ENCODE measurements at regions not wholly inside any gene's neighbourhood (a gene's known extent, or its start where the extent isn't known, plus 50 kb on each side); places are given as distances from the start of the nearest gene placed in this dataset.
"Not testable (repeated sequence)": the region's sequence is repeated elsewhere in the genome, so short reads cannot be mapped to it uniquely, and the experiment has no call there.

DNA sequence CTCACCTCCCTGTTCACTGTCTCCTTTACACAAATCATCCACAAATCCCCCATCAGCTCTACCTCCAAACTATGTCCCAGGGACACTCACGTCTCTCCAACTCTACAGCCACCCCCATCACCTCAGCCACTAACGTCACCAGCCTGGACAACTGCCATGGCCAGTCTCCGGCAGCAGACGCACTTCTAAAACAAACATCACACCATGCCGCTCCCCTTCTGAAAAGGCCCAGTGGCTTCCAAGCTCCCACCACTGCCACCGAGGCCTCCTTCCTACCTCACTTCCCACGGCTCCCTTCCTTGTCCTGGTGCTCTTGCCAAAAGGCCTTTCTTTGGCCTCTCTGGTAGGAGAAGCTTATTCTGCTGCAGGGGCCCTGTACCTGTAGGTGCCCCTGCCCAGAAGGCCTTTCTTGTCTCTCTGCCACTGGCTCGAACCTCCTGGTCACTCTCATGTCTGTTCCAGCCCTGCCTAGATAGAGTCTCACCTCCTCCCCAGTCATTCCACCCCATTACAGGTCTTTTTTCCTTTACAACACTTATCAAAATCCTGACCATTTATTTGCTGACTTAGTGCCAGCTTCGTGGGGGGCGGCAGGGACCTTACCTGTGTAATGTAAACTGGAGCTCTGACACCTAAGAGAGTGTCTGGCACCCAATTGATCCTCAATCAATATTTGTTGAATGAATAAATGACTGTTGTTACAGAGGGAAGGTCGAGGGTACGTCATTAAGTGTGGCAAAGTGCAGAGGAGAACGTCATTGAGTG, 304.2 kb downstream of the GOLGA6L6 start:
- not testable (repeated sequence) for DNase-seq (ENCODE audit: low read depth)

DNA sequence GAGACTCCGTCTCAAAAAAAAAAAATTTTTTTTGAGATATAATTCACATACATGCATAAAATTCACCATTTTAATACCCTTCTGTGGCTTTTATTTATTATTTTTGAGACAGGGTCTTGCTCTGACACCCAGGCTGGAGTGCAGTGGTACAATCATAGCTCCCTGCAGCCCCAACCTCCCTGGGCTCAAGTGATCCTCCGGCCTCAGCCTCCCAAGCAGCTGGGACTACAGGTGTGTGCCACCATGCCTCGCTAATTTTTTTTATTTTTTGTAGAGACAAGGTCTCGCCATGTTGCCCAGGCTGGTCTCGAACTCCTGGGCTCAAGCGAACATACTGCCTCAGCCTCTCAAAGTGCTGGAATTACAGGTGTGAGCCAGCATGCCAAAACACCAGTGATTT, 305.9 kb downstream of the GOLGA6L6 start:
- DNase-seq (ENCODE audit: low read depth): not testable (repeated sequence)

DNA sequence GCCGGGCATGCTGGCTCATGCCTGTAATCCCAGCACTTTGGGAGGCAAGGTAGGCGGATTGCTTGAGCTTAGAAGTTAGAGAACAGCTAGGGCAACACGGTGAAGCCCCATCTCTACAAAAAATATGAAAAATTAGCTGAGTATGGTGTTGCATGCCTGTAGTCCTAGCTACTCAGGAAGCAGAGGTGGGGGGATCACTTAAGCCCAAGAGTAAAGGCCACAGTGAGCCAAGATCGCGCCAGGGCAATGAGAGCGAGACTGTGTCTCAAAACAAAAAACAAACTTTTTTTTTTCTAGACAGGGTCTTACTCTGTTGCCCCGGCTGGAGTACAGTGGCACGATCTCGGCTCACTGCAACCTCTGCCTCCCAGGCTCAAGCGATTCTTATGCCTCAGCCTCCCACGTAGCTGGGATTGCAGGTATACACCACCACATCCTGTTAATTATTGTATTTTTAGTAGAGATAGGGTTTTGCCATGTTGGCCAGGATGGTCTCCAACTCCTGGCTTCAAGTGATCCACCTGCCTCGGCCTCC, 307.5 kb downstream of the GOLGA6L6 start:
- DNase-seq (ENCODE audit: low read depth): not testable (repeated sequence)

DNA sequence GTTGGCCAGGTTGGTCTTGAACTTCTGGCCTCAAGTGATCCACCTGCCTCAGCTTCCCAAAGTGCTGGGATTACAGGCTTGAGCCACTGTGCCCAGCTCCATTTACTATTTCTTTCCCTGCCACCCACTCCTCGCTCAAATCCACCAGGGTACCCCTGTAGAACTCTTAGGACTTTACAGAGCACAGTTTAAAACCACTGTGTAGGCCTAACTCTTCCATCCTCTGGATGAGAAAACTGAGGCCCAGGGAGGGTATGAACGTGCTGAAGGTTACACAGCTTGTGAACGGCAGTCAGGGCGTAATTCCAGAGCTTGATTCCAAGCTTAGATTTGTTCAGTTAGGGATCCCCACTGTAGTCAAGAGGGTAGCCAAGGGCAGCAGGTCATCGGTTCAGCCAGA, 309.1 kb downstream of the GOLGA6L6 start:
- DNase-seq (ENCODE audit: low read depth): not testable (repeated sequence)

DNA sequence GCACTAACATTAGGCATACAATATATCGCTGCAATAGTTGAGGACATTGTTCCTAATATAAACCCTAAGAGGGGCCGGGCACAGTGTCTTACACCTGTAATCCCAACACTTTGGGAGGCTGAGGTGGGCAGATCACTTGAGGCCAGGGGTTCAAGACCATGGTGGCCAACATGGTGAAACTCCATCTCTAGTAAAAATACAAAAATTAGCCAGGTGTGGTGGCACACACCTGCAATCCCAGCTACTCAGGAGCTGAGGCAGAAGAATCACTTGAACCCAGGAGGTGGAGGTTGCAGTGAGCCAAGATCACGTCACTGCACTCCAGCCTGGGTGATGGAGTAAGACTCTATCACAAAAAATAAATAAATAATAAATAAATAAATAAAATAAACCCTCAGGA, 310.9 kb downstream of the GOLGA6L6 start:
- DNase-seq (ENCODE audit: low read depth): not testable (repeated sequence)

DNA sequence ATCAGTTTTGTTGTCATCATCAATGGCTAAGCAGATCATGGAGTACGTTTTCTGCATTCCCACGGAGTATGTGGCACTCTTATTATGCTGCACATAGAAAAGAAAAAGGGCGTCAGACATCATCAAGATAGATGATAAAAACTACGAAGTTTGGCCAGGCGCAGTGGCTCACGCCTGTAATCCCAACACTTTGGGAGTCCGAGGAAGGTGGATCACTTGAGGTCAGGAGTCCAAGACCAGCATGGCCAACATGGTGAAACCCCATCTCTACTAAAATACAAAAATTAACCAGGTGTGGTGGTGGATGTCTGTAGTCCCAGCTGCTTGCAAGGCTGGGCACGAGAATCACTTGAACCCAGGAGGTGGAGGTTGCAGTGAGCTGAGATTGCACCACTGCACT, 312.8 kb downstream of the GOLGA6L6 start:
- not testable (repeated sequence) for DNase-seq (ENCODE audit: low read depth)

DNA sequence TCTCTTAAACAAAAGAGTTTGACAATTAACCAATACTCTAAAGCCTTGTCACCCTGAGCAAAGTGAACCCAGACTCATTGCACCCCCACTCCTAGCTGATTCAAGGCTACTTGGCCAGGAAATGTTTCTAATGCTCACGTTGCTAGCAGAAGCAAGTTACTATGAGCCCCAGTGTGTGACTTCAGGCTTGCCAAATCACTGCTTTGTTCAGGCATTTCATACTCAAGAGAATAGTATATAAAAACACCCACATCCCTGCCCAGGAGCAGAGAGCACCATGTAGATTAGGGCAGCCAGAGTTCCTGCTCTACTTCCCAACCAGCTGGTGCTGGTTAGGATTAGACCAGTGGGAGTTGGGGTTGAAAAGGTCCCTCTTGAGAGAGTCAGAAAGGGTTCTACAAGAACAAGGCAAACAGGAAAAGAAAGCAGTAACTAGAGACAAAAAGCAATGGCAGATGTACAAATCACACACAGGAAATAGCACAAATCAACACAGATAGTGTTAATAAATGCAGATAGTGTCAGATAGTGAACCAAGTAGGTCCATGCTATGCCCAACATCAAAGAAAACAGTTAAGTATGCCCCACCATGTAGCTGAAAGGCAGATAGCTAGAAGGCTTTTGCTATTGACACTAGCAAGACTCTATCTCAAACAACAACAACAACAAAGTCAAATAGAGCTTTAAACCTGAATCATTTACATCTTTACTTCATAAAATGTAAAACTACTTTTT, 314.3 kb downstream of the GOLGA6L6 start:
- not testable (repeated sequence) for DNase-seq (ENCODE audit: low read depth)

DNA sequence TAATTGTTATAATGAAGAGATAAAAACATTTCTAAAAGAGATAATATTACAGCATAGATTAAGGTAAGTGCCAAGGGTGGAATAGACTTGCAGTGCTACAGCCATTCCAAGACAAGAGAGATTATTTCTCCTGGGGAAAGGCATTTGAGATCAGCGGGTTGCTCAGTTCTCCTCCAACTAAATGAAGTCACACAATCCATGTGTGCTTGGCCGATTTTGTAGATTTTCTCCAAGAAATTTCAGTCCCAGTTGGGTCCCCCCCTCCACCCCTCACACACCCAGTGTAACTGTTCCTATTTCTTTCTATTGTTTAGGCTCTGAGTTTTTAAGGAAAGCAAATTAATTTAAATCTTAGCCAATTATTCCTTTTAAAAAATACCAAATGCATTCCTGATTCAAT, 315.1 kb downstream of the GOLGA6L6 start:
- not testable (repeated sequence) for DNase-seq (ENCODE audit: low read depth)

DNA sequence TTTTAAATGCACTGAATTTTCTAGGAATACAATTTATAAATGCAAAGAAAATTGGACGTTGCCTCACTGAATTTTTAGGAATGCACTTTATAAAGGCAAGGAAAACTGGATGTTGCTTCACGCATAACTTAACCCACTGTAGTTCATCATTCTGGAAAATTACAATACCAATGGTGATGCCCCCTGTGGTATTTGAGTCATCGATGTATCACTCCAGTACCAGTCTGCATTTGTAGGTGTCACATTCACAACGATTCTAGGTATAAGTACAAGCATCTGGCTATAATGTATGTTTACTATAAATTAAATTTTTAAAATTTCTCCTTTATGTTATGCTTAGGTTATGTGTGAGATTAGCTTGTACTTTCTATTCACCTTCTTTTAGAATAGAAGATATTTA, 320.5 kb downstream of the GOLGA6L6 start:
- not testable (repeated sequence) for DNase-seq (ENCODE audit: low read depth)

DNA sequence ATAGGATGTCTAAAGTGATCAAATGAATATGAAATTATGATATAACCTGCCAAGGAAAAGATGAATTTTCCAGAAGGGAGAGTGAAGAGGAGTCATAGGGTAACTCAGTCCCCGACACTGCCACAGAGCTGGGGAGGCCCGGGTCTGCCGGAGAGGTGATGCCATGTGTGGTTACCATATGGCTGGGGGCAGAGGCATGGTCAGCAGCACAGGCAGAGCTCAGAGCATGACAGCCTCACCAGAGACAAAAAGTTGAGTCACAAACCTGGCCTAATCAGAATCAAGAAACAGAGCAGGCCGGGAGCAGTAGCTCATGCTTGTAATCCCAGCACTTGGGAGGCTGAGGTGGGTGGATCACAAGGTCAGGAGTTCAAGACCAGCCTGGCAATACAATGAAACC, 322.4 kb downstream of the GOLGA6L6 start:
- DNase-seq (ENCODE audit: low read depth): not testable (repeated sequence)

DNA sequence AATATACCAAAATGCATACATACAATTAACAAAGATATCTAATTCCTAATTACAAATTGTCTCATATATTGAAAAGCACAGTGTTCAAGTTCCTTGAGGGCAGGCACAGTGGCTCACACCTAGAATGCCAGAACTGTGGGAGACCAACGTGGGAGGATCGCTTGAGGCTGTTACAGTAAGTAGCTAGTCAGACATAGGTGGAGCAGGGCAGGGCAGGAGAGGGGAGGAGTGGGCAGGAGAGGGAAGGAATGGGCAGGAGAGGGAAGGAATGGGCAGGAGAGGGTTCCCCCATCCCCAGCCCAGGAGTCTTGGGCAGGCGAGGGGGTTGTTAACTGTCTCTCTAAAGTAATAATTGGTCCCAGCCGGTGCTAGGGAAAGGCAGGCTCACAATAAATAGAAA, 325.9 kb downstream of the GOLGA6L6 start:
- DNase-seq (ENCODE audit: low read depth): not testable (repeated sequence)

DNA sequence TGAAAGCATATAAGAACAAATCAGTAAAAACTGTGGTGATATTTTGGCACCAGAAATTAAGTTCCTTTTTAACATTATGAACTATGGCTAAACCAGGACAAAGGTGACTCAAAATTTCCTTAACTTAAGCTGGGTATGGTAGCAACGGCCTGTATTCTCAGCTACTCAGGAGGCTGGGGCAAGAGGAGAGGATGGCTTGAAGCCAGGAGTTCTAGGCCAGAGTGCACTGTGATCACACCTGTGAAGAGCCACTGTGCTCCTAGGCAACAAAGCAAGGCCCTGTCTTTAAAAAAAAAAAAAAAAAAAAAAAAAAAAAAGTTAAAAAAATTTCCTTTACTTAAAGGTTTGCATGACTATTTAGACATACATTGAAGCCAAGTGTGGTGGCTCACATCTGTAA, 327.5 kb downstream of the GOLGA6L6 start:
- not testable (repeated sequence) for DNase-seq (ENCODE audit: low read depth)

DNA sequence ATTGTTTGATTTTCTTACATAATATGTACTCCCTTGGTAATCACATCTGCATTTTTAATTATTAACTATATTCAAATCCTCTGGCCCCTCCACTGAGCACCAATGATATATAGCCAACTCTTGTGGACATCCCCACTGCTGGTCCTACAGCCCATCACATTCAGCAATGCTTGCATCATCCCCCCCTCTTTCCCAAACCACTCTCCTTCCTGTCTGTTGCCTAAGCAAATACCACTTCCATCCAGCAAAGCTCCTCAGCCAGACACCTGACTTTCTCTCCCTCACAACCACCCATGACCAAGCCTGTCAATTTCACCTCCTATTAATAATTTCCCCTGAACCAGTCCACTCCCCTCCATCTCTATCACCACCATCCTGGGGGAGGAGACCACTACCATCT, 330.1 kb downstream of the GOLGA6L6 start:
- not testable (repeated sequence) for DNase-seq (ENCODE audit: low read depth)

DNA sequence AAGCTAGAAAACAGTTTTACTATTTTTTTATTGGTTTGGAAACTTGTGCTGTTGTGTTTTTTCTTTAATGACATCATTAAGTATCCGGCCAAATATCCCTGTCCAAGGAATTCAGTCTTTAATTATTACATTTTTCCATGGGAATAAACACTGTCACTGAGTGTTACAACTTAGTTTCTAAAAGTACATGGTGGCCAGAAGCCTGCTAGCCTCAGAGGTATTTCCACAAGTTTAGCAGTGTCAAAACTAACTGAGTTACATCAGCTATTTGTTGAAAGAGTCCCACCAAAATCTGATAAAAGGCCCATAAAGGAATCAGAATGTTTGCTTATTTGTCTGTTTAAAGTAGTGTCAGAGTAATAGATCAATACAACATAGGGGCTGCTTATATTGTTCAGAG, 331.6 kb downstream of the GOLGA6L6 start:
- DNase-seq (ENCODE audit: low read depth): not testable (repeated sequence)

DNA sequence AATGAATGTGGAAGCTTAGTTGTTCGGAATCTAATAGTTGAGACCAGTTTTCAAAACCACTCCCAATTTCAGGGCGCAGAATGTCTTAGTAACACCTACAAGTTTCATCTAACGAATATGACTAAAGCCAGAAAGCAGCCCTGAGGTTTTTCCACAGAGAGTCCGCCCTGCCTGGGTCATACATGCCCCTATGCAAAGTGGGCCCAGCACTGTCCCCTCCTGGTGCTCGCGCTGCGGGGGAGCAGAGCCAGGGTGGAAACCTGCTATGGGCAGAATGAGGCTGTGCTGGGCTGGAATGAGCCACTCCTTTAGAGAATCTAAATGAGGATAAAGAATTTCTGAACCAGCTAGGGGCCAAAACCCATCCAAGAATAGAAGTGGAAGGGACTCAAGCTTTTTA, 334.0 kb downstream of the GOLGA6L6 start:
- DNase-seq (ENCODE audit: low read depth): not testable (repeated sequence)

DNA sequence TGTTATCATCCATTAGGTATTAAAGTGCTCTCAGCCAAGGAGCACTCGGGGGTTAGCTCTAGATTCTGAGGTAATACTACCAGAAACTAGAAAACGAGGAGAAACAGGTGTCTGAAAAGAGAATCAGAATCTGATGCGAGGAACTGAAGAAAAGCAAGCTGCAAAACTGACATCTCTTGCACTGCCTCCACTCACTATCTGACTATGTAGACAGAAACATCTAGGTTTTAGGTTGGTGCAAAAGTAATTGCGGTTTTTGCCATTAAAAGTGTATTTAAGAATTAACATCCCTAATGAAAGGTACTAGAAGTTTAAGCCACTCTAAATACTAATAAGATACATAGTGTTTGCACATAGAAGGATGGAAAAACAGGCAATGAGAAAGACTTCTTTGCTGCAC, 334.4 kb downstream of the GOLGA6L6 start:
- DNase-seq (ENCODE audit: low read depth): not testable (repeated sequence)

DNA sequence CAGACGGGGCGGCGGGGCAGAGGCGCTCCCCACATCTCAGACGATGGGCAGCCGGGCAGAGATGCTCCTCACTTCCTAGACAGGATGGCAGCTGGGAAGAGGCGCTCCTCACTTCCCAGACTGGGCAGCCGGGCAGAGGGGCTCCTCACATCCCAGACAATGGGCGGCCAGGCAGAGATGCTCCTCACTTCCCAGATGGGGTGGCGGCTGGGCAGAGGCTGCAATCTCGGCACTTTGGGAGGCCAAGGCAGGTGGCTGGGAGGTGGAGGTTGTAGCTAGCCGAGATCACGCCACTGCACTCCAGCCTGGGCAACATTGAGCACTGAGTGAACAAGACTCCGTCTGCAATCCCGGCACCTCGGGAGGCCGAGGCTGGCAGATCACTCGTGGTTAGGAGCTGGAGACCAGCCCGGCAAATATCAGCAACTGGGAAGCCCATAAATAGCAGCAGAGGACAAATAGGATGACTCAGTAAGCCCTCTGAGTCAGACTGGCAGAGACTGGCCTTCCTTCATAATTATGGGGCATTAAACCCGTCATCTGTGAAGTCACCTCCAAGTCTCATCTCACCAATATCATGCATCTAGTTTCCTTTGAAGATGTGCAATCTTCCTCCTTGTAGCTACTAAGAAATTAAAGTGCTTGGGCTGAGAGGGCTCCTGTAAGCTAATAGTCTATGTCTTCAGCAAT, 337.3 kb downstream of the GOLGA6L6 start:
- not testable (repeated sequence) for DNase-seq (ENCODE audit: low read depth)

DNA sequence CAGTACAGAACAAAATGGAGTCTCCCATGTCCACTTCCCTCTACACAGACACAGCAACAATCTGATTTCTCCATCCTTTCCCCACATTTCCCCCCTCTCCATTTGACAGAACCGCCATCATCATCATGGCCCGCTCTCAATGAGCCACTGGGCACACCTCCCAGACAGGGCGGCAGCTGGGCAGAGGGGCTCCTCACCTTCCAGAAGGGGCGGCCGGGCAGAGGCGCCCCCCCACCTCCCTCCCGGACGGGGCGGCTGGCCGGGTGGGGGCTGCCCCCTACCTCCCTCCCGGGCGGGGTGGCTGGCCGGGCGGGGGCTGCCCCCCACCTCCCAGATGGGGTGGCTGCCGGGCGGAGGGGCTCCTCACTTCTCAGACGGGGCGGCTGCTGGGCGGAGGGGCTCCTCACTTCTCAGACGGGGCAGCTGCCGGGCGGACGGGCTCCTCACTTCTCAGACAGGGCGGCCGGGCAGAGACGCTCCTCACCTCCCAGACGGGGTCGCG, 337.9 kb downstream of the GOLGA6L6 start:
- not testable (repeated sequence) for DNase-seq (ENCODE audit: low read depth)

DNA sequence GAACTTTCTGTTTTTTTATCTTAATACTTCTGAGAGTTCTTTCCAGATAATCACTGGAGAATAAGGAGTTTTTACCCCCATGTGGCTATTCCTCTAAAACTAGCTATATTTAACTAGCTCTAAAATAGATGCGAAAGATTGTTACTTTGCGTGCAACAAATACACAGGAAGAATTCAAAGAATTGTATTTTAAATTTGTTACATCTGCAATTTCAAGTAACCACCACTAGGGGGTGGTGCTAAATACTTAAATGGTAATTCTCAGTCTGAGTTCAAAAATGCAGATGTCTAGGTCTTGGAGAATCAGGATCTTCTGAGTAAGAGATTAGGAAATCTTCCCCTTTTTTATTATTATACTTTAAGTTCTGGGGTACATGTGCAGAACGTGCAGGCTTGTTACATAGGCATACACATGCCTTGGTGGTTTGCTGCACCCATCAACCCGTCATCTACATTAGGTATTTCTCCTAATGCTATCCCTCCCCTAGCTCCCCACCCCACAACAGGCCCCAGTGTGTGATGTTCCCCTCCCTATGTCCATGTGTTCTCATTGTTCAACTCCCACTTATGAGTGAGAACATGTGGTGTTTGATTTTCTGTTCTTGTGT, 346.9 kb downstream of the GOLGA6L6 start:
- not testable (repeated sequence) for DNase-seq (ENCODE audit: low read depth)

DNA sequence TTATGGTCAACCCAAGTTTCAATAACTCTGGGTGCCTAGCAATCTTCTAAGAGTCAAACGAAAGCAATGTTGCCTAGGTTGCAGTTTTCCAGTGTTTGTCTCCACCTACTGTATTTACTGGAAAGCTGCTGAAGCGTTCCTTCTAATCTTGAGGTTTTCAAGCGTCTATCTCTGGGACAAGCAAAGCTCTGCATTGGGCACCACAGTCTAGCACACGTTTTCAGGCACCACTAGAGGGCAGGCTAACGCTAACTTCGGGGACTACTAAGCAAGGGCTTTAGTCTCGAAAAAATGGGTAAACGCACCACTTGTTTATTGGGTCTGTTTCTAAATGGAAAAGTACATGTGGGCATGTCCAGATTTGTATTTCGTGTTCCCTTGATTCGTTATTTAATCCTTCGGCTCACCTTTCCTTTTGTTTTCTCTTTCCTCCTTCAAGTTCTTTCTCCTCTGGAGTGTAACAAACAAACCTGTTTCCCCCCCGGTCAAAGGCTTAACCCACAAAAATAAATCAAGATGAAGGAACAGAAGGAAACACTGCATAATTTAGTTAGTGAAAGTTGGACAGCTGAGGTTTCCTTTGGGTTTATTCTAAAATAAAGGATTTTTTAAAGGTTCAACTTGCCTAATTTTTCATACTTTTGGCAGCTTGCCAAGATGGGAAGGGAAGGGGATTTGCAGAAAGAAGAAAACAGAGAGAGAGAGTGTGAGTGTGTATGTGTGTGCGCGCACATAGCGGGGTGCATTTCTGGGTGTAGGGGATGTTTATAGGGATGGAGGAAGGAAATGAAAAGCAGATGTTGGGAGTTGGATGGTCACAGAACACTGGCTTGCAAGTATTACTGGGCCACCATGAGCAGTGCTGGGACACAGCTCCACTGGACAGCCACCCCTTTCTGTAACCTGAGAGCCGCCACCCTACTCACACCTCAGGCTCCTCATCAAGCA, 348.3 kb downstream of the GOLGA6L6 start:
- DNase-seq (ENCODE audit: low read depth): peak; percentile 19

All from activated gamma-delta T cell treated with anti-CD3 and anti-CD28 coated beads, Interleukin-2, amount 50 U/mL, for 16 hours (primary cell).